ENCODE measurements at regions not wholly inside any gene's neighbourhood (a gene's known extent, or its start where the extent isn't known, plus 50 kb on each side); places are given as distances from the start of the nearest gene placed in this dataset.
"Not testable (repeated sequence)": the region's sequence is repeated elsewhere in the genome, so short reads cannot be mapped to it uniquely, and the experiment has no call there.

DNA sequence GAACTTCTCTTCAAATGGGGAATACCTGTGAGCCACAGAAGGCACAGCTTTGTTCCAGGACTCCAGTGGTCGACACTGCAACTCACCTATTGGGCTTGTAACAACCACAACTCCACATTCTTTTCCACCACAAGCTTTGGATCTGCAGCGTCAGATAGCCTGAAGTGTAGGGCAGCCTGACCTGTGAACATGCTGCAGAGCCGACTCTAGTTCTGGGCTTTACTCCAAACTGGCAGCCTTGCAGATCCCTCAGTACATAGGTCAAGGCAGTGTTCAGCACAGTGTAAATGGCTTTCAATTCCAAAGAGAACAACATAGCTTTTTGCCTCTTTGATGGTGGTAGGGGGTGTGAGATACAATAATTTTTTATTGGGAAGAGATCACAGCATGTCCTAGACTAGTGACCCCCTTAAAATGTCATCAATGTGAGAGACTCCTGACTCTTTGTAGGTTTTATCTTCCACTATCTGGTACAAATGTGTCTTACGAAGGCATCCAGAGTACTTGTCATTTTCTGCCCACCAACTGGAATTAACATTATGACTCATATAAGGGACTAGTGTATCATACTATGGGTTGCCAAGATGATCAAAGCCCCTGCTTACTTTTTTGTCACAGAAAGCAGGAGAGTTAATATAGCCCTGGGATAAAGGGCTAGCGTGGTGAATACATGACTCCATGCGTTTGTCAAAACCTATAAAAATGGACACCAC, 149.8 kb downstream of the COPS8 start:
- DNase-seq (ENCODE audit: low spot score in 2 of 2), result no peak

GRCh38 chr2:237236188-237236587, 150.5 kb downstream of the COPS8 start:
- no peak for FAIRE-seq
- DNase-seq (ENCODE audit: low spot score in 2 of 2), result no peak

More for the DNA sequence above, 149.8 kb downstream of the COPS8 start:
- FAIRE-seq, result no peak

GRCh38 chr2:237238249-237238648, 152.6 kb downstream of the COPS8 start:
- FAIRE-seq, result no peak
- DNase-seq (ENCODE audit: low spot score in 2 of 2), result no peak

DNA sequence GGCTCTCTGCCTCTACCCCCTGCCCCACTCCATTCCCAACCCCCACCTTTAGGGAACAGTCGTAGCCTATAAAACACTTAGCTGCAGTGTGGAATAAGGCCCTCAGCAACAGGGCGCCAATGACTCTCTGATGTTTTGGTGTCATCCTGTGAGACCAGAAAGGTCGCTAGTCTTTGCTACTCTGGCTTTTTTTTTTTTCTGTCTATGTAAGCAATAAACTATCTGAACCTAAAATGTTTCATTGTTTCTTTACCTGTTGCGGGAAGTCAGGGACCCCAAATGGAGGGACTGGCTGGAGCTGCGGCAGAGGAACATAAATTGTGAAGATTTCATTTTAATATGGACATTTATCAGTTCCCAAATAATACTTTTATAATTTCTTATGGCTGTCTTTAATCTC, 154.6 kb downstream of the COPS8 start:
- no peak for FAIRE-seq

DNA sequence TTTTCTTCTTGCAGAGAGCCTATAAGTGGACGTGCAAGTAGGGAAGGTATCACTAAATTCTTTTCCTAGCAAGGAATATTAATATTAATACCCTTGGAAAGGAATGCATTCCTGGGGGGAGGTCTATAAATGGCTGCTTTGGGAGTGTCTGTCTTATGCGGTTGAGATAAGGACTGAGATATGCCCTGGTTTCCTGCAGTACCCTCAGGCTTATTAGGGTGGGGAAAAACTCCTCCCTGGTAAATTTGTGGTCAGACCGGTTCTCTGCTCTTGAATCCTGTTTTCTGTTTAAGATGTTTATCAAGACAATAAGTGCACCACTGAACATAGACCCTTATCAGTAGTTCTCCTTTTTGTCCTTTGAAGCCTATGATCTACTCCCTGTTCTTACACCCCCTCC, 155.2 kb downstream of the COPS8 start:
- FAIRE-seq; DNase-seq (ENCODE audit: low spot score in 2 of 2): not testable (repeated sequence)

More for the DNA sequence above, 154.6 kb downstream of the COPS8 start:
- no peak for DNase-seq (ENCODE audit: low spot score in 2 of 2)

- FAIRE-seq (no peak), DNase-seq (ENCODE audit: low spot score in 2 of 2) (no peak)
Observed at GRCh38 chr2:237242091-237242536, 156.4 kb downstream of the COPS8 start.

DNA sequence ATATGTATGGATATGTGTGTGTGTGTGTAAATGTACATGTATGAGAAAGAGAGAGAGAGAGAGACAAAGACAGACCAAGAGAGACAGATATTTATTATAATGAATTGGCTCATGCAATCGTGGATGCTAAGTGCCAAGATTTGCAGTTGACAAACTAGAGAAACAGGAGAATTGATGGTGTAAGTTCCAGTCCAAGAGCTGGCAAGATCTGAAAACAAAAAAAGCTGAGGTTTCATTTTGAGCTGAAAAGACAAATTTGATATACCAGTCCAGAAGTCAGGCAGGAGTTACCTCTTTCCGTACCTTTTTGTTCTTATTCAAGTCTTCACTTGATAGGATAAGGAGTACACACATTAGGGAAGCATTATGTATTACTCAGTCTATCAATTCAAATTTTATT, 157.8 kb downstream of the COPS8 start:
- DNase-seq (ENCODE audit: low spot score in 2 of 2) (no peak), FAIRE-seq (no peak)

GRCh38 chr2:237244178-237244577, 158.5 kb downstream of the COPS8 start:
- FAIRE-seq (no peak), DNase-seq (ENCODE audit: low spot score in 2 of 2) (no peak)

DNA sequence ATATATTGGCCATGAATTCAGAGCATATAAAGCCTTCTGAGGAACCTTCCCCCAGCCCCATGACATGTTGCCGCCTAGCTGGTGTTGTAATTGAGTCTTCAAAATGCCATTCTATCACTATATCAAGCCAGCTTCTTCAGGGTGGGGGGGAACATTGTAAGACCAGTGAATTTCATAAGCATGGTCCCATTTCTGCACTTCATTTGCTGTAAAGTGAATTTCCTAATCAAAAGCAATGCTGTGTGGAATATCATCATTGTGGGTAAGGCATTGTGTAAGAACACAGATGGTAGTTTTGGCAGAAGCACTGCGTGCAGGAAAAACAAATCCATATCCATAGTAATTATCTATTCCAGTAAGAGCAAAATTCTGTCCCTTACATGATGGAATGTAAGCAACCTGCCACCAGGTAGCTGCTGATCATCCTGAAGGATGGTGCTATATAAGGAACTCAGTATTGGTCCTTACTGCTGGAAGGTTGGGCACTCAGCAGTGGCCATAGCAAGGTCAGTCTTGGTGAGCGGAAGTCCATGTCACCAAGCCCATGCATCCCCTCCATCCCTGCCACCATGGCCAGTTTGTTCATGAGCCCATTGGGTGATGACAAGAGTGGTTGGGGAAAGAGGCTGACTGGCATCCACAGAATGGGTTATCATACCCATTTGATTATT, 159.4 kb downstream of the COPS8 start:
- DNase-seq (ENCODE audit: low spot score in 2 of 2) (no peak), FAIRE-seq (no peak)

DNA sequence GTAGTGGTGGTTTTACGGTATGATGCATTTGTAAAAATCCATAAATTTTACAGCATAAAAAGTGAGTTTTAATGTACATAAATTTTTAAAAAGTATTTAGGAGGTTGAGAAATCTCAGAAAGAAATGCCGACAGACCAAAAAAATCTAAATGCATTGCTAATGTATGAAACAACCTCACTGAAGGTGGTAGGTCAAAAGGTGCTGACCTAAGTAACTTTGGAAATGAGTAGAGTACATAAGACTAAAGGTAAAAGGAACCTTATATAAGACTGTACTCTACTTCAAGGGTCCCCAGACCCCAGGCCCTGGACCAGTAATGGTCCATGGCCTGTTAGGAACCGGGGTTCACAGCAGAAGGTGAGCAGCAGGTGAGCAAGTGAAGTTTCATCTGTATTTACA, 163.4 kb downstream of the COL6A3 start:
- no peak for FAIRE-seq
- no peak for DNase-seq (ENCODE audit: low spot score in 2 of 2)

DNA sequence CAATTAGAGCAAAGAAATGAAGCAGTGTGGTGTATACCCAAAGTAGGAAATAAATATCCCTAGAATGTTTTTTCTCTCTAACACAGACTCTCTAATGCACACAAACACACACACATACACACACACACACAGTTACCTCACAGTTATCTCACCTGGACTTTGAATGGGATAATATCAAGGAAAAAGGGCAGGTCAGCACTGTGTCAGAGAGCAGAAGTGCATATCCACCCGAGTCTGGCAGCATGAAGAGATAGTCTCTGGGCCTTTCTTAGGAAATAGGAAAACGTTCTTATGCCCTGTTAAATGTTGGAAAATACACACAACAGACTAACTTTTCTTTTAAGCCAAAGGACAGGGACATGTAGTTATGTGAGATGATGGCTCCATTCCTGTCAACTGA, 162.0 kb downstream of the COL6A3 start:
- no peak for DNase-seq (ENCODE audit: low spot score in 2 of 2)
- no peak for FAIRE-seq

GRCh38 chr2:237253046-237253702, 160.8 kb downstream of the COL6A3 start:
- DNase-seq (ENCODE audit: low spot score in 2 of 2) (no peak), FAIRE-seq (no peak)

DNA sequence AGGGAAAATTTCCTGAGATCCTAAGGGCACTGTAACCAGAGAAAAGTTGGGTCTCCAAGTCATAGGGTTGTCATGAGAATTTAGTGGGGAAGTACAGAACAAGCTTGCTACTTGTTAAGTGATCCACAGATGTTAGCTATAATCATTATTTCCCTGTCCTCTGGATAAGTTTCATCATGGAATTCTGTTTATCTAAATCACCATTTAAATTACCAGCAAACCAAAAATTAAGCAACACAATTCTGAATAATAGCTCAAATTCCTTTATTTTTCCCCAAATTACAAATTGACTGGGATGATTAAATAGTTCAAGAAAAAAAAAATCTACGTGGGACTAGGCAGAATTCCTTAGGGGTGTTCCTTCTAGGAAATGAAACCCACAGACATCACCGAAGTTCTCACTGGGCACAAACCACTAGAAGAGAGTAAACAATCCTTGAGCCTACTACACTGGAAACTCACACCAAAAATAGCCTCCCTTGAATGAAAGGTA, 159.5 kb downstream of the COL6A3 start:
- no peak for DNase-seq (ENCODE audit: low spot score in 2 of 2)
- no peak for FAIRE-seq

GRCh38 chr2:237254911-237255578, 158.9 kb downstream of the COL6A3 start:
- DNase-seq (ENCODE audit: low spot score in 2 of 2) (no peak), FAIRE-seq (no peak)

- DNase-seq (ENCODE audit: low spot score in 2 of 2), result no peak
- FAIRE-seq, result no peak
Observed at GRCh38 chr2:237256887-237257286, 157.1 kb downstream of the COL6A3 start.

DNA sequence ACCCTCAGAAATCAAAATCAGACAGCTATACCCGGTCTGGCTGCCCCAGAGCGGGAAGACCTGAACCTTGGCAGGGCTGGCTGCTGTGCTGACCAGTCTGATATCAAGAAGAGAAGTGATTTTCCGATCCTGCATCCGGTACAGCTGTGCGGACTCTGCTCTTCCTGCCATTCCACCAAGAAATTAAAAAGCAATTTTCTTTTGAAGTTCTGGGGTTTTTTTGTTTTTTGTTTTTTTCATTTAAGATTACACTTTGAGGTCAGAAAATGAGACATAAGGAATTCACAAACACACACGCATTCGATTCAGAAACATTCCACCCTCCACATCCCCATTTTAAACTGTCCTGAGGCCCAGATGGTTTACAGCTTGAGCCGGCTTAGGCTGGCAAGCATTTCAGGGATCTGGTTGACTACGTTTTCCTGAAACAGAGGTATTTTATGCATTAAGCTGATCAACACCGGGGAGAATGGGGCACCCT, 156.5 kb downstream of the COL6A3 start:
- no peak for FAIRE-seq
- no peak for DNase-seq (ENCODE audit: low spot score in 2 of 2)

GRCh38 chr2:237258116-237258515, 155.8 kb downstream of the COL6A3 start:
- FAIRE-seq (no peak), DNase-seq (ENCODE audit: low spot score in 2 of 2) (no peak)

DNA sequence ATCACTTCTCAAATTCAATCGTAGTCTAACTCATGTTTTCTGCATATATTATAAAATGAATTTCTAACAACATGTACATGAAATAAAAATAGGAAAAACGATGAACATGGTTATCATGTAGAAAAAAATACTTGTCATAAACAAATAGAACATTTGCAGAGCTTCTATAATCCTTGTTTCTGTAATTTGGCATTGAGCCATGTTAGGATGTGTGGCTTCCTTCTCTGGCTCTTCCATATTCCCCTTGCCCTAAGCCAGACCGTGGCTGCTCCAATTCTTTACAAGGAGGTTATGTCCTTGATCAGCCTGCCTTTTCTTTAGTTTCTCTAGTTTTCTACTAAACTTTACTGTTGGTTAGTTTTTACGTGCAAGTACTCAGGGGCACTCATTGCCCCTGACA, 155.3 kb downstream of the COL6A3 start:
- FAIRE-seq (no peak), DNase-seq (ENCODE audit: low spot score in 2 of 2) (no peak)

GRCh38 chr2:237259201-237259600, 154.8 kb downstream of the COL6A3 start:
- FAIRE-seq, result no peak
- no peak for DNase-seq (ENCODE audit: low spot score in 2 of 2)

DNA sequence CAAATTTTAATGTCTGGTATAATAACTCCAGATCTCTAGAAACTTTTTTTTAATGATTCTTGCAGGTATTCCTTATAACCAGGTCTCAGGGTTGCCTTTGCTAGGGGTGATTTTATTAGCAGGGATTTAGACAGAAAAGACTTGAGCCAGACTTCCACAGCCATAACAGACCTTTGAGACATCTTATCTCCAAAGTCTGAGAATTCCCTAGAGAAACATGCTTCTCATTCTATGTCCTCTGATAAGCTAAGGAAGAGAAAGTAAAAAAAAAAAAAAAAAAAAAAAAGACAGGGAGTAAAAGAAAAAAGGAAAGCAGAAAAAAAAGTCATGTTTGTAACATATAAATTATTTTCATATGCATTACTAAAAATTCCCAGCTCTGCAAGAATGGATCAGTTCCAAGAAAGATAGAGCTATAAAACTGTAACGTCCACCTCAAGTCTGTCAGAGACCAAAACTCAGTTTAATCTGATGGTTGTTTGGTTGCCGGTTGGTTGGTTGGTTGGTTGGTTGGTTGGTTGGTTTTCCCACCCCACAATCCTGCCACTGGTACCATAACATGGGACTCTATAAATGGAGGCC, 153.8 kb downstream of the COL6A3 start:
- FAIRE-seq, result no peak
- no peak for DNase-seq (ENCODE audit: low spot score in 2 of 2)
